ENCODE measurements at regions not wholly inside any gene's neighbourhood (a gene's known extent, or its start where the extent isn't known, plus 50 kb on each side); places are given as distances from the start of the nearest gene placed in this dataset.

DNA sequence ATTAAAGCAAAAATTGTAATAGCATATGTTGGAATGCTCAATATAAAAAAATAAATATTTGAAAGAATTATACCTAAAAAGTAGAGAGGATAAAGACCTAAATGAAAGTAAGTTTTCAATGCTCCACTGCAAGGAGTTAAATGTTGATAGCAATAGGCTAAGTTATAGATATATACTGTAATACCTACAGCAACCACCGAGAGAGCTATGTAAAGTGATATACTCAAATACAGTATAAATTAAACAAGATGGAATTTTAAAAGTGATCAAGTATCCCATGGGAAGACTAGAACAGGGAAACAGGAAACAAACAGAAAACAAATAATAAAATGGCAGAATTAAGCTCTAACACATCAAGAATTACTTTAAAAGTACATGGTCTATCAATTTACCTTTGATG, 73.9 kb downstream of the CASP3 start:
- Mint-ChIP-seq H3K27me3 (no peaks in the 10 kb centered on the region), H3K36me3 (peaks cover 3% of the 10 kb centered on the region), H3K4me1 (peaks cover 24% of the 10 kb centered on the region), H3K27ac (peak overlapping the region; percentile 61), H3K4me3 (peak overlapping the region; percentile 51), H3K9me3 (peaks cover 5% of the 10 kb centered on the region)

- Mint-ChIP-seq H3K4me3 (peak overlapping the region; percentile 53), H3K4me1 (peaks cover 24% of the 10 kb centered on the region), H3K36me3 (peaks cover 3% of the 10 kb centered on the region), H3K27me3 (no peaks in the 10 kb centered on the region), H3K9me3 (peaks cover 5% of the 10 kb centered on the region), H3K27ac (peak overlapping the region; percentile 91)
Measured at GRCh38 chr4:184574861-184575260, 74.4 kb downstream of the CASP3 start.

DNA sequence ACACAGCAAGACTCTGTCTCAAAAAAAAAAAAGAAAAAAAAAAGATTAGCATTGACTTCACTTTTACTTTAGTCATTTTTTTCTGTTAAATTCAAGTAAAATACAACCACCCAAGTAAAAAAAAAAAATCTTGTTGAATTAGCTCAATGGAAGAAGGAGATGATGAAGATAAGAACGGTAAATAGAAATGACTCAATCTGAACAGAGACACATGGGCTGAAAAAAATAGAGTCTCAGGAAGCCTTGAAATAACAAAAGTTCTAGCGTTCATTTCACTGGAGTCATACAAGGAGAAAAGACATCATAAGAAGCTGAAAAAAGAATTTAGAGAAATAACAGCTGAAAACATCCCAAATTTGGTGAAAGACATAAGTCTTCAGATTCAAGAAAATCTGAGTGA, 75.5 kb downstream of the CASP3 start:
- H3K4me1 Mint-ChIP-seq, result peaks cover 24% of the 10 kb centered on the region
- H3K4me3 Mint-ChIP-seq, result peak overlapping the region; percentile 57
- H3K9me3 Mint-ChIP-seq, result no peaks in the 10 kb centered on the region
- H3K27ac Mint-ChIP-seq, result peak overlapping the region; percentile 82
- no peaks in the 10 kb centered on the region for H3K36me3 Mint-ChIP-seq
- H3K27me3 Mint-ChIP-seq, result no peaks in the 10 kb centered on the region

DNA sequence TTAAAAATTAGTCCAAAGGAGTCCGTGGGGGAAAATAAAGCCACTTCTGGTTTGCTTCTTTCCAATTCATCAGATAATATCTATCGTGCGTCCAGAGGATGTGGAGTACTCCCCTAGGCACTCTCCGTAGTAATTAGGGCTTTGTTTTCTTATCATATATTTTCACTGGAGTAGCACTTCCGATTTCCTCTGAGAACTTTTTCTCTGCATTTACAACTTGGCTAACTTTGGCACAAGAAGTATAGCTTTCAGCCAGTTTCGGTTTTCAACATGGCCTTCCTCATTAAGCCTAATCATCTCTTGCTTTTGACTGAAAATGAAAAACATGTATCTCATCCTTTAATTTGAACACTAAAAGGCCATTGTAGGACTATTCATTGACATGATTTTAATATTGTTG, 80.5 kb downstream of the CASP3 start:
- H3K27me3 Mint-ChIP-seq, result no peaks in the 10 kb centered on the region
- no peaks in the 10 kb centered on the region for H3K36me3 Mint-ChIP-seq
- no peak overlapping the region for H3K27ac Mint-ChIP-seq
- H3K4me1 Mint-ChIP-seq, result peaks cover 12% of the 10 kb centered on the region
- no peaks in the 10 kb centered on the region for H3K9me3 Mint-ChIP-seq
- H3K4me3 Mint-ChIP-seq, result no peak overlapping the region

- Mint-ChIP-seq H3K9me3 (no peaks in the 10 kb centered on the region), H3K4me1 (peaks cover 4% of the 10 kb centered on the region), H3K27ac (no peak overlapping the region), H3K36me3 (no peaks in the 10 kb centered on the region), H3K4me3 (no peak overlapping the region), H3K27me3 (no peaks in the 10 kb centered on the region)
Measured at GRCh38 chr4:184563621-184564020, 85.6 kb downstream of the CASP3 start.

GRCh38 chr4:184558996-184559395, 84.6 kb upstream of the IRF2 start:
- no peaks in the 10 kb centered on the region for H3K4me1 Mint-ChIP-seq
- no peak overlapping the region for H3K4me3 Mint-ChIP-seq
- no peaks in the 10 kb centered on the region for H3K36me3 Mint-ChIP-seq
- H3K27me3 Mint-ChIP-seq, result no peaks in the 10 kb centered on the region
- no peaks in the 10 kb centered on the region for H3K9me3 Mint-ChIP-seq
- no peak overlapping the region for H3K27ac Mint-ChIP-seq

- Mint-ChIP-seq H3K27me3 (no peaks in the 10 kb centered on the region), H3K9me3 (no peaks in the 10 kb centered on the region), H3K27ac (no peak overlapping the region), H3K36me3 (no peaks in the 10 kb centered on the region), H3K4me3 (no peak overlapping the region), H3K4me1 (peaks cover 3% of the 10 kb centered on the region)
Measured at GRCh38 chr4:184553891-184554290, 79.5 kb upstream of the IRF2 start.

DNA sequence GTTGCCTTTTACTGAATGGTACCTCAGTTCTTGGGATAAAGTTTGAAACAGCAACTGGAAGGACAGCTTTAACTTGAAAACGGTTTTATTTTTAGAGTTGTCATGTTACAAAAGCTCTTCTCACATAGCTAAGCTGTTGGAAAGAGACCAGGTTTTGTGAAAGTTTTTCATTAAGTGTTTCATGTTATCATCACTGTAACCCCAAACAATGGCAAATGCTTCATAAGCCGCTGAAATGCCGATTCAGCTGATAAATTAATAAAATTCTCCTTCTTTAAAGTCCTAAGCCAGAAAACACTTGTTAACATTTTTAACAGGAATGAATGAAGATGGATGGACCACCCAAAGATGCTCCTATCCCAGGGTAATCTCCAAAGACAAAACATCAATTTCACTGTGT, 76.1 kb upstream of the IRF2 start:
- no peaks in the 10 kb centered on the region for H3K27me3 Mint-ChIP-seq
- H3K36me3 Mint-ChIP-seq, result no peaks in the 10 kb centered on the region
- H3K27ac Mint-ChIP-seq, result no peak overlapping the region
- H3K4me3 Mint-ChIP-seq, result no peak overlapping the region
- peaks cover 9% of the 10 kb centered on the region for H3K4me1 Mint-ChIP-seq
- no peaks in the 10 kb centered on the region for H3K9me3 Mint-ChIP-seq

DNA sequence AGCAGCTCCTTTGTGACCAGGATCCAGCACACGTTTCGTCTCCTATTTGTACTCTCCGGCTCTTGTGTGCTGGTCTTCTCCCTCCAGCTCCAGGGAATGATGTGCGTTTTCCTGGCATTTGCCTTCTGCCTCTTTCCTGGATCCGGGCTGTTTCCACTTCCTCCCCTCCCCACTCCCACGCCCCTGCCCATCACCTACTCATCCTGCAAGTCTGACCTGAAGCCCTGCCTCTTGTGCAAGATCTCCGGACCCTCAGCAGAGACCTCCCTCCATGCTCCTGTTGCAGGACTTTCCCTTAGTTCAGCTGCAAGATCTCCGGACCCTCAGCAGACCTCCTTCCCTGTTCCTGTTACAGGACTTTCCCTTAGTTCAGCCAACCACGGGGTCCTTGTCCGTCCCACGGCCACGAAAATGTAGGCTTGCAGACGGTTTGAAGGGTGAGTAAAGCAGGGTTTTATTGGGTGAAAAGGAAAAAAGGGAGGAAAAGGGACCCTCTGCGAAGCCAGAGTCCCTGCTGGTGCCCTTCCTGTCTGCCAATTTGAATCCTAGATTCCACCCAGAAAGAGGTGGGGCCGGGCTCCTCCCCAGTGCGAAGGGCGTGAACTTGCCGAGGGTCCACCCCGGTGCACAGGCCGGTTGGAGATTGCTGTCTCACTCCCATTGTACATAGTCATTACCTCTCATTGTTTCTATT, 74.4 kb upstream of the IRF2 start:
- H3K36me3 Mint-ChIP-seq, result no peaks in the 10 kb centered on the region
- H3K4me1 Mint-ChIP-seq, result peaks cover 9% of the 10 kb centered on the region
- no peaks in the 10 kb centered on the region for H3K27me3 Mint-ChIP-seq
- no peak overlapping the region for H3K27ac Mint-ChIP-seq
- H3K9me3 Mint-ChIP-seq, result no peaks in the 10 kb centered on the region
- no peak overlapping the region for H3K4me3 Mint-ChIP-seq

- H3K27me3 Mint-ChIP-seq, result no peaks in the 10 kb centered on the region
- H3K4me3 Mint-ChIP-seq, result no peak overlapping the region
- no peaks in the 10 kb centered on the region for H3K9me3 Mint-ChIP-seq
- H3K36me3 Mint-ChIP-seq, result no peaks in the 10 kb centered on the region
- peaks cover 9% of the 10 kb centered on the region for H3K4me1 Mint-ChIP-seq
- H3K27ac Mint-ChIP-seq, result no peak overlapping the region
Measured at GRCh38 chr4:184548316-184548647, 73.9 kb upstream of the IRF2 start.

DNA sequence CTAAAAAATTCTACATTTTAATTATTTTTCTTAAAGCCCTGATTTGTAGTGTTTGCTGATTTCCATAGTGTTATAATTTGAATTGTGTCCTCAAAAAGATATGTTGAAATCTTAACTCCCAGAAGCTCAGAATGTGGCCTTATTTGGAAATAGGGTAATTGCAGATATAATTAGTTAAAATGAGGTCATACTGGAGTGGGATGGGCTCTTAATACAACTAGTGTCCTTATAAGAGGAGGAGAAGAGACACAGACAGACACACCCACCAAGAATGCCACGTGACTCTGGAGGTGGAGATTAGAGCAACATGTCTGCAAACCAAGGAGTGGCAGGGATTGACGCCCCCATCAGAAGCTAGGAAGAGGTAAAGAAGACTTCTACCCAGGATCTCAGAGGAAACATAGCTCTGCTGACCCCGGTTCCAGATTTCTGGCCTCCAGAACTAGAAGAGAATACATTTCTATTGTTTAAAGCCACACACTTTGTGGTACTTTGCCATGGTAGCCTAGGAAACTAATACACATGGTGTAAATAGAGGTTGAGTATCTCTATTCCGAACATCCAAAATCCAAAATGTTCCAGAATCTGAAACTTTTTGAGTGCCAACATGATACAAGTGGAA, 70.5 kb upstream of the IRF2 start:
- Mint-ChIP-seq H3K36me3 (no peaks in the 10 kb centered on the region), H3K27ac (no peak overlapping the region), H3K27me3 (no peaks in the 10 kb centered on the region), H3K9me3 (no peaks in the 10 kb centered on the region), H3K4me3 (no peak overlapping the region), H3K4me1 (peaks cover 9% of the 10 kb centered on the region)

- Mint-ChIP-seq H3K27ac (no peak overlapping the region), H3K36me3 (no peaks in the 10 kb centered on the region), H3K4me1 (peaks cover 11% of the 10 kb centered on the region), H3K27me3 (no peaks in the 10 kb centered on the region), H3K4me3 (no peak overlapping the region), H3K9me3 (no peaks in the 10 kb centered on the region)
Measured at GRCh38 chr4:184541907-184542306, 67.6 kb upstream of the IRF2 start.

GRCh38 chr4:184540307-184540706, 66.0 kb upstream of the IRF2 start:
- Mint-ChIP-seq H3K9me3 (no peaks in the 10 kb centered on the region), H3K27ac (no peak overlapping the region), H3K4me1 (peaks cover 26% of the 10 kb centered on the region)

GRCh38 chr4:184538023-184538599, 63.8 kb upstream of the IRF2 start:
- H3K9me3 Mint-ChIP-seq, result no peaks in the 10 kb centered on the region
- H3K4me3 Mint-ChIP-seq, result peak overlapping the region; percentile 98
- peak overlapping the region; percentile 99 for H3K27ac Mint-ChIP-seq
- no peaks in the 10 kb centered on the region for H3K27me3 Mint-ChIP-seq
- no peaks in the 10 kb centered on the region for H3K36me3 Mint-ChIP-seq
- peaks cover 45% of the 10 kb centered on the region for H3K4me1 Mint-ChIP-seq

More at GRCh38 chr4:184540307-184540706, 66.0 kb upstream of the IRF2 start:
- Mint-ChIP-seq H3K36me3 (no peaks in the 10 kb centered on the region), H3K4me3 (no peak overlapping the region), H3K27me3 (no peaks in the 10 kb centered on the region)

DNA sequence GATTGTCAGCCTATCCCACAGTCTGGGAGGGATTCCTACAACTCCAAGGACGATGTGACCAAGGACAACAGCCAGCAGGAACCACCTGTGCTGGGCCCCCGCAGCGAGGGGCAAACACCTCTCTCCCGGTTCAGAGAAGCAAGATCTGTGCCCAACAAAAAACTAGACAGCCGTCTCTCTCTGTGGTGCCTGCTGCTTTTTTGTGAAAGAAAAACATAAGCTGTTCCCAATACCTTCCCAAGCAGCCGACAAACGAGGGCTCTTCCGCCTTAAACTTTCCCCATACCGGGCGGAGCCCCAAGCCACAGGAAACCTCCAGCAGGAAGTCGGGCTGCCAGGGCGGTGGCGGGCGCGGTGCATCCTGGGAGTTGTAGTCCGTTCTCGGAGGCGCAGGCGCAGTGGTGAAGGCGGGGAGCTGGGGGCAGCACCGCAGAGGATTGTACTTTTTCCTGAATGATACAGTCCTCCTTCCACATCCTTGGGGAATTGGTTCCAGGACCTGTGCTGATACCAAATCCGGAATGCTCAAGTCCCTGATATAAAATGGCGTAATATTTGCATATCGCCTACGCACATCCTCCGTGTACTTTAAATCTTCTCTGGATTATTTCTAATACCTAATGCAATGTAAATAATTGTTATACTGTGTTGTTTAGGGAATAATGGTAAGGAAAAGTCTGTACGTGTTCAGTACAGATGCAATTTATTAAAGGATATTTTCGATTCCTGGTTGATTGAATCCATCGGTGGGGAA, 63.1 kb upstream of the IRF2 start:
- Mint-ChIP-seq H3K4me1 (peaks cover 50% of the 10 kb centered on the region), H3K27me3 (no peaks in the 10 kb centered on the region), H3K4me3 (peak overlapping the region; percentile 98), H3K36me3 (no peaks in the 10 kb centered on the region), H3K9me3 (no peaks in the 10 kb centered on the region), H3K27ac (peak overlapping the region; percentile 99)

DNA sequence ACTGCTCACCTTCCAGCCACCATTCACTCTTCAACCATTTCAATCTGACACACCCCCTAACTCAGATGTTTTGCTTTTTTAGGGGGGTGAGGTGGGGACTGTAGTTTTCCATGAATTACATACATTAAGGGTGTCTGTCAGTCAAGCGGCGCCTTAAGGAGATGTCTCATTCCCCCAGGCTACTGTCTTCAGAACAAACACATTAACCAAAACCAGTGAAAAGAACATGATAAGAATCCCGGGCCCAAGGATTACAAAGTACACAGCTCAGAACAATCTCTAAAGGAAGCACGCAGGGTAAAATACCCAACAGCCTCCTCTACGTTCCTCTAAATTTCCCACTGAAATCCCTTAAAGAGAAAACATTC, 62.5 kb upstream of the IRF2 start:
- peaks cover 54% of the 10 kb centered on the region for H3K4me1 Mint-ChIP-seq
- no peaks in the 10 kb centered on the region for H3K27me3 Mint-ChIP-seq
- peak overlapping the region; percentile 99 for H3K27ac Mint-ChIP-seq

More for the DNA sequence above, 62.5 kb upstream of the IRF2 start:
- Mint-ChIP-seq H3K36me3 (no peaks in the 10 kb centered on the region), H3K9me3 (no peaks in the 10 kb centered on the region), H3K4me3 (peak overlapping the region; percentile 98)

Data from activated naive CD4-positive, alpha-beta T cell treated with anti-CD3 and anti-CD28 coated beads, Interleukin-2, amount 50 U/mL, for 24 hours (primary cell).